ENCODE measurements at regions not wholly inside any gene's neighbourhood (a gene's known extent, or its start where the extent isn't known, plus 50 kb on each side); places are given as distances from the start of the nearest gene placed in this dataset.

DNA sequence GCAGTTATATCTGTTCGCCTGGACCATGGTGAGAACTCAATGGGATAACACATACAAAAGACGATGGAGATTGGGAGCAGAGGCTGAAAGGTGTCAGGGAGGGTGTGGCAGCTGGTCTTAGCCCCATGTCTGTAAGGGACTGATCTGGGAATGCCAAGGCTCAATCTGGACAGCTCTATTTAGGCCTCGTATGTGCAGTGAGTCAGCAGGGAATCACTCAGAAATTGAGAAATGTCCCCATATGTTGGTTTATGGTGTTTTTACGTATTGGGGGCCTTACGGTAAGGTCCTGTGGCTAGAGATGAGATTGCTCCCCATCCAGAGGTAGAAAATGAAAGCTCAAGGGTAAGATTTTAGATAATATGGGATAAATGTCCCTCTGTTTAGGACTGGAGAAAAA lies 71.4 kb upstream of the TTC29 start:
- no peak for TF ChIP-seq POLR2A (IDR thresholded peaks at IDR 0.05)
- no peak for TF ChIP-seq CTCF (IDR thresholded peaks at IDR 0.05)
- ATAC-seq: no peak
- H3K4me3 ChIP-seq: no peak overlapping the region
- H3K9me3 ChIP-seq: no peaks in the 10 kb centered on the region
- WGBS, 4 donors: 83 to 90% (median 86%) methylated on average over 5 of the region's 5 CpGs
- no peaks in the 10 kb centered on the region for H3K36me3 ChIP-seq
- no peak overlapping the region for H3K27ac ChIP-seq
- H3K4me1 ChIP-seq: no peaks in the 10 kb centered on the region
- no peak for DNase-seq
- peaks cover 0 to 4% (median 0%) of the 10 kb centered on the region in 9 donors for H3K27me3 ChIP-seq
- intact Hi-C loops (cut with DNase I): loop anchor here in 6 of 10 donors (5.0 to 10.0 kb wide), 4 partner anchors 570 to 672 kb away; no protein-coding TSS in a partner anchor

DNA sequence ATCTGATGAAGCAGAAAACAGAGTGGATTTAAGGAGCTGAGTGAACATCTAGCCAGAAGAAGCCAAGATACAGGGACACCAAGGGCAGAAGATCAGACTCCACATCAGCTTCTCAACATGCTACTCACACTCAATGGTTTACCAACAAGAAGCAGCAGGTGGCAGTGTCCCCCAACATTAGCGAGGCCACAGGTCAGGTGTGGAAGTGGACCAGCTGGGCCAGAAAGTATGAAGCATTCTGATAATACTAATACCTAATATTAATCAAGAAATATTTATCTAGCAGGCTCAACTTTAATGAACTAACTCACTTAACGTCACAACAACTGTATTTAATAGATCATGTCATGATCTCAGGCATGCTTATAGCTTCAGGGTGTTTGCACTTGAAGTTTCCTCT lies 73.4 kb upstream of the TTC29 start:
- 35 to 48% (median 41%) methylated on average over 2 of the region's 2 CpGs for WGBS, 4 donors
- intact Hi-C loops (cut with DNase I): loop anchor here in 9 of 10 donors (1.0 to 10.0 kb wide), 9 partner anchors 74 to 674 kb away; no protein-coding TSS in a partner anchor
- TF ChIP-seq CTCF (IDR thresholded peaks at IDR 0.05) (peak; percentile 49 to 79 (median 68)), POLR2A (IDR thresholded peaks at IDR 0.05) (no peak)

DNA sequence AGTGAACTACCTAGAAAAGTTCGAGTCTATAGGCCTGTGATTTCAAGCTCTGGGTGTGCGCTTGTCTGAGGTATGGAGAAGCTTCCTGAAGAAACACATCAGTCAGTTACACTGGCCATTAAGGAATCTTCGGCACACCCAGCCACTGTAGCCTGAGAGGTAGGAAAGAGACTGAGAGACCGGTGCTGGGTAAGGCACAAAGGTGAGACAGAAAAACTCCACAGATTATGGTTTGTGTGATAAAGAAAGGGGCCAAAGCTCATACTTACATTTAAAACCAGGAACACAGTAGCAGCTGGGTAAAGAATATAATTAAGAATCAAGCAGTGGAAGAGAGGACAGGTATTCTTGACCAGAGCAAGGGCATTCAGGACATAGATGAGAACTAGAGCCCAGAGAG lies 74.8 kb upstream of the TTC29 start:
- no peak overlapping the region for H3K4me3 ChIP-seq
- H3K27ac ChIP-seq: no peak overlapping the region
- DNase-seq (no peak), ATAC-seq (no peak)
- no peaks in the 10 kb centered on the region for H3K9me3 ChIP-seq
- no peaks in the 10 kb centered on the region for H3K4me1 ChIP-seq
- 81 to 89% (median 85%) methylated on average over 4 of the region's 4 CpGs for WGBS, 4 donors
- intact Hi-C loops (cut with DNase I): loop anchor here in 6 of 10 donors (2.0 to 10.0 kb wide), 6 partner anchors 76 to 577 kb away; no protein-coding TSS in a partner anchor
- H3K27me3 ChIP-seq: no peaks in the 10 kb centered on the region
- TF ChIP-seq CTCF (IDR thresholded peaks at IDR 0.05) (no peak), POLR2A (IDR thresholded peaks at IDR 0.05) (no peak)
- no peaks in the 10 kb centered on the region for H3K36me3 ChIP-seq

More for the DNA sequence above, 73.4 kb upstream of the TTC29 start:
- no peaks in the 10 kb centered on the region for H3K36me3 ChIP-seq
- no peaks in the 10 kb centered on the region for H3K27me3 ChIP-seq
- H3K4me1 ChIP-seq: no peaks in the 10 kb centered on the region
- H3K27ac ChIP-seq: no peak overlapping the region
- peak; percentile 38 to 70 (median 55) for DNase-seq
- no peak overlapping the region for H3K4me3 ChIP-seq
- peak; percentile 71 to 85 (median 80) for ATAC-seq
- H3K9me3 ChIP-seq: no peaks in the 10 kb centered on the region

GRCh38 chr4:147025042-147025441 lies 79.4 kb upstream of the TTC29 start:
- TF ChIP-seq POLR2A (IDR thresholded peaks at IDR 0.05): no peak
- TF ChIP-seq CTCF (IDR thresholded peaks at IDR 0.05): no peak
- no peaks in the 10 kb centered on the region for H3K9me3 ChIP-seq
- H3K4me3 ChIP-seq: no peak overlapping the region
- intact Hi-C loops (cut with DNase I): loop anchor here in 2 of 10 donors (10.0 kb wide), 1 partner anchor 570 kb away; no protein-coding TSS in a partner anchor
- no peak overlapping the region for H3K27ac ChIP-seq
- no peaks in the 10 kb centered on the region for H3K4me1 ChIP-seq
- H3K36me3 ChIP-seq: no peaks in the 10 kb centered on the region
- WGBS, 4 donors: 79 to 90% (median 85%) methylated on average over 2 of the region's 2 CpGs
- ATAC-seq (no peak), DNase-seq (no peak)
- no peaks in the 10 kb centered on the region for H3K27me3 ChIP-seq
